OCI-LY3 (cell line): ENCODE measurements at regions not wholly inside any gene's neighbourhood (a gene's known extent, or its start where the extent isn't known, plus 50 kb on each side); places are given as distances from the start of the nearest gene placed in this dataset.

Experiments
- H2AFZ ChIP-seq: fragments of 200-600, 300-600 bp; shearing (Covaris generic); 2 replicates; pipeline ENCODE4 v1.6.0; 2014; ENCODE audit warnings: antibody characterized with exemption, low read depth, low read length
- H3K27ac ChIP-seq: fragments of 200-600, 300-600 bp; sonication (generic); 2 replicates; pipeline ENCODE4 v1.5.1; 2014; ENCODE audit warnings: mild to moderate bottlenecking, low read length, moderate library complexity, mixed read lengths
- H3K27me3 ChIP-seq: fragments of 200-600, 300-600 bp; sonication (generic); 2 replicates; pipeline ENCODE4 v1.6.1; 2014; ENCODE audit warnings: low read depth, low read length, mixed read lengths
- H3K36me3 ChIP-seq: fragments of 200-600, 300-600 bp; sonication (generic); replicated peaks from 2 replicates; pipeline ENCODE3; 2014; ENCODE audit warnings: low read depth, low read length, mixed read lengths
- H3K4me1 ChIP-seq: fragments of 300-600, 200-600 bp; sonication (generic); 2 replicates; pipeline ENCODE4 v1.6.1; 2014; ENCODE audit warnings: low read length, mixed read lengths
- H3K4me2 ChIP-seq: fragments of 200-600, 300-600 bp; sonication (generic); 2 replicates; pipeline ENCODE4 v1.6.1; 2014; ENCODE audit warnings: low read length, mixed read lengths
- H3K4me3 ChIP-seq: fragments of 300-600, 200-600 bp; sonication (generic); 2 replicates; pipeline ENCODE4 v1.5.1; 2014; ENCODE audit warnings: antibody characterized with exemption, mild to moderate bottlenecking, low read length, moderate library complexity
- H3K79me2 ChIP-seq: fragments of 300-600, 200-600 bp; shearing (Covaris generic); 2 replicates; pipeline ENCODE4 v1.6.1; 2014; ENCODE audit warnings: mild to moderate bottlenecking, low read length, mixed read lengths
- H3K9ac ChIP-seq: fragments of 300-600, 200-600 bp; shearing (Covaris generic); 2 replicates; pipeline ENCODE4 v1.6.0; 2014; ENCODE audit warnings: mild to moderate bottlenecking, low read length, moderate library complexity
- H3K9me3 ChIP-seq: fragments of 200-600, 300-600 bp; shearing (Covaris generic); 2 replicates; pipeline ENCODE4 v1.6.1; 2014; ENCODE audit warnings: low read length, mixed read lengths; ENCODE audit not compliant: insufficient read depth
- H4K20me1 ChIP-seq: fragments of 200-600, 300-600 bp; sonication (generic); 2 replicates; pipeline ENCODE4 v1.6.1; 2016; ENCODE audit warnings: low read length, mixed read lengths; ENCODE audit not compliant: insufficient read depth
- CTCF ChIP-seq: fragments of 200-600, 300-600 bp; sonication (generic); IDR thresholded peaks from 2 replicates; pipeline ENCODE4 v1.5.1; 2014; ENCODE audit warnings: antibody characterized with exemption, low read length, low read depth
- EZH2phosphoT487 ChIP-seq: fragments of 200-600 bp; shearing (Covaris generic); IDR thresholded peaks from 2 replicates; pipeline ENCODE4 v1.6.1; 2018; ENCODE audit warnings: antibody characterized with exemption, mixed run types, low read depth

GRCh38 chr1:30322859-30323257, 400.5 kb downstream of the MATN1 start:
- Histone ChIP-seq H3K27me3 (no peaks in the 10 kb centered on the region), H3K9ac (no peak overlapping the region), H3K4me2 (no peak overlapping the region), H3K4me1 (no peaks in the 10 kb centered on the region), H2AFZ (no peak overlapping the region), H3K4me3 (no peak overlapping the region), H3K36me3 (no peaks in the 10 kb centered on the region), H3K9me3 (no peaks in the 10 kb centered on the region), H3K27ac (no peak overlapping the region), H4K20me1 (no peaks in the 10 kb centered on the region), H3K79me2 (no peaks in the 10 kb centered on the region)
- TF ChIP-seq CTCF (no peak), EZH2phosphoT487 (no peak)

GRCh38 chr1:30321996-30322858, 401.2 kb downstream of the MATN1 start:
- Histone ChIP-seq H3K9me3 (no peaks in the 10 kb centered on the region), H3K27ac (no peak overlapping the region), H3K4me2 (no peak overlapping the region), H3K4me1 (no peaks in the 10 kb centered on the region), H3K4me3 (no peak overlapping the region), H3K9ac (no peak overlapping the region), H4K20me1 (no peaks in the 10 kb centered on the region), H3K36me3 (no peaks in the 10 kb centered on the region), H2AFZ (no peak overlapping the region), H3K79me2 (no peaks in the 10 kb centered on the region), H3K27me3 (no peaks in the 10 kb centered on the region)
- TF ChIP-seq EZH2phosphoT487 (no peak), CTCF (no peak)

- Histone ChIP-seq H3K4me3 (no peak overlapping the region), H2AFZ (no peak overlapping the region), H3K9me3 (no peaks in the 10 kb centered on the region), H3K27ac (no peak overlapping the region), H3K4me2 (no peak overlapping the region), H4K20me1 (no peaks in the 10 kb centered on the region), H3K79me2 (no peaks in the 10 kb centered on the region), H3K27me3 (no peaks in the 10 kb centered on the region), H3K4me1 (no peaks in the 10 kb centered on the region), H3K36me3 (no peaks in the 10 kb centered on the region), H3K9ac (no peak overlapping the region)
- TF ChIP-seq EZH2phosphoT487 = no peak
- no peak for TF ChIP-seq CTCF
These were observed 402.0 kb downstream of the MATN1 start for GRCh38 chr1:30321246-30321910.

GRCh38 chr1:30320581-30320890, 402.8 kb downstream of the MATN1 start:
- no peak overlapping the region for H3K4me2 ChIP-seq
- H3K4me3 ChIP-seq = no peak overlapping the region
- H2AFZ ChIP-seq = no peak overlapping the region
- H3K9ac ChIP-seq = no peak overlapping the region
- no peaks in the 10 kb centered on the region for H3K79me2 ChIP-seq
- no peaks in the 10 kb centered on the region for H3K36me3 ChIP-seq
- H3K27me3 ChIP-seq = no peaks in the 10 kb centered on the region
- H3K4me1 ChIP-seq = no peaks in the 10 kb centered on the region
- no peak overlapping the region for H3K27ac ChIP-seq
- no peaks in the 10 kb centered on the region for H4K20me1 ChIP-seq
- no peaks in the 10 kb centered on the region for H3K9me3 ChIP-seq
- TF ChIP-seq CTCF = no peak
- no peak for TF ChIP-seq EZH2phosphoT487
